Peyer's patch (tissue), 4 donors: ENCODE measurements at regions not wholly inside any gene's neighbourhood (a gene's known extent, or its start where the extent isn't known, plus 50 kb on each side); places are given as distances from the start of the nearest gene placed in this dataset.

Experiments used
- CTCF ChIP-seq, 6 experiments: fragments of 450-650 bp in 4 of 6; fragments of 200-600 bp in 2 of 6; sonication (generic) in 1 of 6; IDR thresholded peaks; one replicate each; pipeline ENCODE4 v1.5.1; 2017 to 2019; ENCODE audit warnings: antibody characterized with exemption in 6 of 6, mild to moderate bottlenecking in 3 of 6, moderate library complexity in 1 of 6
- POLR2A ChIP-seq, 2 donors: fragments of 450-650 bp; IDR thresholded peaks; one replicate each; pipeline ENCODE4 v1.5.1; 2017; ENCODE audit warnings: antibody characterized with exemption in 2 of 2, mild to moderate bottlenecking in 2 of 2, moderate library complexity in 2 of 2

- TF ChIP-seq CTCF (IDR thresholded peaks at IDR 0.05) (no peak), POLR2A (IDR thresholded peaks at IDR 0.05) (no peak)
These were observed 76.9 kb upstream of the ANK3 start for GRCh38 chr10:60466267-60467201.
